NCI-H146 treated with DMSO at 0.1 percent for 48 hours (cell line): ENCODE measurements at regions not wholly inside any gene's neighbourhood (a gene's known extent, or its start where the extent isn't known, plus 50 kb on each side); places are given as distances from the start of the nearest gene placed in this dataset.

Experiments used
- DNase-seq: peaks from one replicate; lab custom pipeline; 2025; ENCODE audit not compliant: unreplicated experiment; lab: John Stamatoyannopoulos, UW

GRCh38 chr22:48619721-48620120, 1208.0 kb downstream of the BRD1 start:
- DNase-seq, result no peak

DNA sequence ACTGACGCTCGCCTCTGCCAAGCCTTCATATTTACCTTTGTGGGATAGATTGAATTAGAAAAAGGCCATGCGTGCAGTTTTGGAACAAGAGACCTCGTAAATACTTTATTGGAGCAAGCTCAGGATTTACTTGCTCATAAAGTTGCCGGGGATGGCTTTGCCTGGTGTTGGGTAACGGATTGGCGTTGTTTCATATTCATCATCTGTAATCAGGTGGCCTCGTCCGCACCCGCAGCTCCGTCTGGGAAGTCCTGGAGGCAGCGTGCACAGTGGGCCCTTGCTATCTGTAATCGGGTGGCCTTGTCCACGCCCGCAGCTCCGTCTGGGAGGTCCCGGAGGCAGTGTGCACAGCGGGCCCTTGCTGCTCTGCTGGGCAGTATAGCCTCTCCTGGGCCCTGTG, 1209.3 kb downstream of the BRD1 start:
- DNase-seq, result no peak

DNA sequence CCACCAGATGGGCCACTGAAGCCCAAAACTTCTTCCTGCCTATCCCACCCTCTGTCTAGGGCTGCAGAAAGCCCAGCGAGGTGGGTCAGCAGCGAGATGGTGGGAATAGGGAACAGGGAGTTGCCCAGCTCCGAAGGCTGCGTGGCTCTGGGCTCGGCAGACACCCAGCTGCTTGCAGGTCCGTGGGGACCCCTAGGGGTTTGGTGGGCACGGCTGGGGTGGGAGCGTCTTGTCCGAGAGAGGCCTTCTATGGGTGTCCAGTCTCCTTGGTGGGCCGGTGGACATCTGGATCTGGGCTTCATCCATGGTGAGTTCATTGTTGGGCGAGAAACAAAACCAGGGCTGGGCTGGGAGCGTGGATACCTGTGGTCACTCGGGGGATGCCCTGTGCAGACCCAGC, 1211.0 kb downstream of the BRD1 start:
- no peak for DNase-seq

- no peak for DNase-seq
These were observed 1212.3 kb downstream of the BRD1 start for GRCh38 chr22:48615171-48616008.

DNA sequence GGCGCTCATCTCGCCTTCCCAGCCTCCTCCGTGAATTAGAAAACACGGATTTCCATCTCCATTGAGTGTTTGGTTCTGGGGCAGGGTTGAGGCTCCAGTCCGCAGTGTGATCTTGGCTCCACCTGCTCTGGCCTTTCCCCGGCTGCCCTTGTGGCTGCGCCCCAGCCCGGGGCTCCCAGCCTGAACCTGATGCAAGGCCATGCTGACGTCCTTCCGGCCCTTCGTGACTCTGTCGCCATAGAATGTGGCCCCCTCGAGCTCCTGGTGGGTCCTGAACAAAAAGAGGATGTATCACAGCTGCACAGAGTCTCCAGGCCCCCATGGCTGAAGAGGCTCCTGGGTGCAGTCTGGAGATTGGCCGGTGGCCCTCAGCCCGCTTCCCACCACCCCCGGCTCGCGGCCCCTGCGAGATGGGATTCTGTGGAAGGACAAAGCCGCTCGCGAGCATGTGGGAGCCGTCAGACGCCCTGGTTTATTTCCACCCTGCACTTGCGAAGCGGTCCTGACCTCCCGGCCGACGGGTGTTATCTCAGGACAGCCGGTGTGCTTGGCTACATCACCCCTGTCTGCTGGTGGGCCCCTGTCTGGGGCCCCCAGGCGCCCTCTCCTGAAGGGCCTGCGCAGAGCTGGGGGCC, 1214.0 kb downstream of the BRD1 start:
- no peak for DNase-seq

GRCh38 chr22:48612077-48612995, 1215.3 kb downstream of the BRD1 start:
- DNase-seq, result no peak

GRCh38 chr22:48609279-48609865, 1218.3 kb downstream of the BRD1 start:
- no peak for DNase-seq

- DNase-seq, result no peak
These were observed 1219.6 kb downstream of the BRD1 start for GRCh38 chr22:48607901-48608662.

DNA sequence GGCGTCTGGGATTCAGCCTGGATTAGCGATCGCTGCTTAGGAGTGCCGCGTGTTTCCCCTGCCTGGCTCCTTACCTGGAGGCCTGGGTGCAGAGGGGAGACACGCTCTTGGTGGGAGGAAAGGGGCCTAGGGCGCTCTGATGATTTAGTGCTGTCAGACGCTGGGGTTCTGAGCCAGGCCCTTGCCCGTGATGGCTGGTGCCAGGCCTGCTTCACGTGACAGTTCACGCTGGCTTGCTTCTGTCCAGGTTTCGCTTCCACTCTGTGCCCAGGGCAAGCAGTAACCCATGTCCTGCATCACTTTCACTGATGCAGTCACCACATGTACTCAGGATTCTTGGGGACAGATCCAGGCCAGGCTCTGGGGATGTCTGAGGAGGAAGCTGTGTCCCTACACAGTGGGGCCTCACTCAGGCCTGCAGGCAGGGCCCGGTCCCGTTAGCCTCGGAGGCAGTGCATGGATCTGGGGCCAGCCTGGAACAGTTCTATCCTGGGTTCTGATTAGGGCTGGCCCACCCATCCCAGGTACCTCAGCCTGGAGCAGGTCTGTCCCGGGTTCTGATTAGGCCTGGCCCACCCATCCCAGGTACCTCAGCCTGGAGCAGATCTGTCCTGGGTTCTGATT, 1220.9 kb downstream of the BRD1 start:
- no peak for DNase-seq

DNA sequence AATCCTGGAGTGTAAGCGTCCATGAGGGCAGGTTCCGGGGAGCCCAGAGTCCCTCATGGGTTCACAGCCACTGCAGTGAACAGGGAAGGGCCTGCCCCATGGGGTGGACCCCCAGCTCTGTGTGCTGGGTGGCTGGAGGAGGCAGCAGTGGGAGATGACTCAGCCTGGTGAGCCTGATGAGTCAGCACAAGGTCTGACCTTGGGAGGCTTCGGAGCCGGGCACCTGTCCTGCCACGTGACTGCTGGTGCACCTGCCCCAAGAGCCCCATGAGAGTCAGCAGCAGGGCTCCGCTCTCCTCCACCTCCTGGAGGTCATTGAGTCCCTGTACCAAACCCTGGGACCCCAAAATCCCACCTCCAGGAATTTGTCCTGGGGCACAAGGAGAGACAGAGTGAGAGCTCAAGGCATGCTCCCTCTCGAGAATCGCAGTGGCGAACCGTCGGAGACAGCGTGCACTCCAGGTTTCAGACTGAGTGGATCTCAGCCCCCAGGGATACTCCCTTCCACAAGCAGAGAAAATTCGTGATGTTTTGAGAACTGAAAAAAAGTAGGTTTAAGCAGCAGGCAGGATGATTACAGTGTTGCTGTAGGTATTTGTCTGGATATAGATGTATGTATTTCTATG, 1221.7 kb downstream of the BRD1 start:
- no peak for DNase-seq

DNA sequence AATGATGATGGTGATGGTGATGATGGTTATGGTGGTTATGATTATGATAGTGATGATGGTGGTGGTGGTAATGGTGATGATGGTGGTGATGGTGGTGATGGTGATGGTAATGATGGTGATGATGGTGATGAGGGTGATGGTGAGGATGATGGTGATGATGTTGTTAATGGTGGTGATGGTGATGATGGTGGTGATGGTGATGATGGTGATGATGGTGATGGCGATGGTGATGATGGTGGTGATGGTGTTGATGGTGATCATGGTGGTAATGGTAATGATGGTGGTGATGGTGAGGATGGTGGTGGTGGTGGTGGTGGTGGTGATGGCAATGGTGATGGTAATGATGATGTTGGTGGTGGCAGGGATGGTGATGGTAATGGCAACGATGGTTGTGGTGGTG, 1222.5 kb downstream of the BRD1 start:
- no peak for DNase-seq

- no peak for DNase-seq
These were observed 1223.9 kb downstream of the BRD1 start for GRCh38 chr22:48603621-48604320.

DNA sequence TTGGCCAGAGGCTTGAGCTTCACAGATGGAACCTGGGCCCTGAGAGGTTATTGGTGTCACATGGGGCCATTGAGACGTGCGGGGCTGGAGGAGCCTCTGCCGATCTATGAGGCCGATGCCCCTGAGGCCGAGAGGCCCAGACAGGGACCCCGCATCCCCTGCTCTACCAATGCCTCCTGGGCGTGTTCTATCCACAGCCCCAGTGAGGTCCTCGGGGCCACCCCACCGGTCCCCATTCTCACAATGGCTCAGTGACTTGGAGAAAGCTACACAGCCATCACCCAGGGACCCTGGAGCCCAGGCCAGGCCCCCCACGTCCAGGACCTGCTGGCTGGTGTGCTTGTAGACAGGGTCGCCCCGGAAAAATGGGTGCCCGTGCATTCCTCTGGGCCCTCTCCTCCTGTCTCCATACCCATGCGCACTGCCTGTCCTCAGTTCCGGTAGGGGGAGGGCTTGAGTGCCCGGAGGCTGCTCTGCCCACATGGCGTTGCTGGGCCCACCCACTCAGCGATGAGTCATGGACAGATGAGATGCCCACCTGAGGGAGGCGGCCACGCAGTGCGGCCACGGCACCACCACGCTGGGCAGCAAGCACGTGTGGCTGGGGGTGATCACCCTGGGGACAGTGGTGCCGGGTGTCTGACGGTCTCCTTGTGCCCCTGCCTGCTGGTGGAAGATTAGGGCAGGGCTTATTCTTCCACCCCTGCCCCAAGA, 1224.7 kb downstream of the BRD1 start:
- no peak for DNase-seq

DNA sequence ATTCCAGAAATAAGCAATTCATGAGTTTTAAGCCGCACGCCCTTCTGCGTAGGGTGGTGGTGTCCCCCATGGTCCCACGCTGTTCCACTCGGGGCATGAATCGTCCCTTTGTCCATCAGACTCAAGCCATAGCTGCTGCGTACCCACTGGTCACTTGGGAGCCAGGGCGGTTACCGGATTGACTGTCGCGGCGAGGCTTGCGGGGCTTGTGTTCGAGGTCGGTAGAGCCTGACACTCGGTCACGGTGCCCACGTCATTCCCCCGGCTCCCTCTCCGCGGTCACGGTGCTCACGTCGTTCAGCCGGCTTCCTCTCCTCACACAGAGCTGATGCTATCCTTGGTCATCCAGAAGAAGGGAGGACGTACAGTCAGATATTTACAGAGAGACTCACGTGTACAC, 1227.0 kb downstream of the BRD1 start:
- no peak for DNase-seq

GRCh38 chr22:48600171-48600570, 1227.5 kb downstream of the BRD1 start:
- DNase-seq, result no peak

DNA sequence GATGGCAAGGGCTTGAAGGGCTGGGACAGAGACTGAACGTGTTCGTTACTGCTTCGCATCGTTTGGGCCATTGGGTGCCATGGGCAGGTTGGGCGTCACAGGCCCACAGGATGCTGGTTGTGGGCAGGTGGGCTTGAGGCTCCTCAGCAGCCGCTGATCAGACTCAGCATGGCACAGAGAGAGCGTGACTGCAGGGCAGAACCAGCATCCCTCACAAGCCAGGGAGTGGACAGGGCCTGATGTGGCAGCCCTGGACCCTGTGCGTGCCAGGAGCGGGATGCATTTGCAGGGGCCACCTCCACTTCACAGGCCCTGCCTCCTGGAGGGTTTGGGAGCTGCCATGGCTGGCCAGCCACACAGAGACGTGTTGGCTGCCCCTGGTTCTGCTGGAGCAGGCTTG, 1228.3 kb downstream of the BRD1 start:
- no peak for DNase-seq

- DNase-seq, result no peak
These were observed 1231.4 kb downstream of the BRD1 start for GRCh38 chr22:48596111-48596850.

GRCh38 chr22:48595511-48595905, 1232.2 kb downstream of the BRD1 start:
- DNase-seq, result no peak
